Fibroblast of mammary gland (primary cell): ENCODE measurements at regions not wholly inside any gene's neighbourhood (a gene's known extent, or its start where the extent isn't known, plus 50 kb on each side); places are given as distances from the start of the nearest gene placed in this dataset.
A peak's percentile ranks its signal among the peaks of the same experiment; 100 is the strongest.

Experiments
- DNase-seq: peaks from one replicate; pipeline ENCODE4 v3.0.0-alpha.2; 2010; ENCODE audit warnings: low read depth
- H3K4me3 ChIP-seq: 2 replicates; pipeline ENCODE4 v1.5.1; 2011; ENCODE audit warnings: low read depth, mild to moderate bottlenecking, low read length, moderate library complexity; ENCODE audit not compliant: control insufficient read depth
- TF ChIP-seq, protein P1 (sequence below): conservative IDR thresholded peaks from 2 replicates; pipeline ENCODE4 v1.5.1; 2011; ENCODE audit warnings: low read depth, low read length, inconsistent platforms; ENCODE audit not compliant: control insufficient read depth, insufficient read depth

DNA sequence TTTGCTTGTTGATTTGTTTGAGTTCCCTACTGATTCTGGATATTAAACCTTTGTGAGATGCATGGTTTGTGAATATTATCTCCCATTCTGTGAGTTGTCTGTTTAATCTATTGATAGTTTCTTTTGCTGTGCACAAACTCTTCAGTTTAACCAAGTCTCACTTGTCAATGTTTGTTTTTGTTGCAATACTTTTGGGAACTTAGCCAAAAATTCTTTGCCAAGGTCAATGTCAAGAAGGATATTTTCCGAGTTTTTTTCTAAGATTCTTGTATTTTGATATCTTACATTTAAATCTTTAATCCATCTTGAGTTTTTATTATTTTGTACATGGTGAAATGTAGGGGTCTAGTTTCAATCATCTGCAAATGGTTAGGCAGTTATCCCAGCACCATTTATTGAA, 1230.7 kb upstream of the NCAM2 start:
- DNase-seq = no peak
- TF ChIP-seq, protein P1, sequence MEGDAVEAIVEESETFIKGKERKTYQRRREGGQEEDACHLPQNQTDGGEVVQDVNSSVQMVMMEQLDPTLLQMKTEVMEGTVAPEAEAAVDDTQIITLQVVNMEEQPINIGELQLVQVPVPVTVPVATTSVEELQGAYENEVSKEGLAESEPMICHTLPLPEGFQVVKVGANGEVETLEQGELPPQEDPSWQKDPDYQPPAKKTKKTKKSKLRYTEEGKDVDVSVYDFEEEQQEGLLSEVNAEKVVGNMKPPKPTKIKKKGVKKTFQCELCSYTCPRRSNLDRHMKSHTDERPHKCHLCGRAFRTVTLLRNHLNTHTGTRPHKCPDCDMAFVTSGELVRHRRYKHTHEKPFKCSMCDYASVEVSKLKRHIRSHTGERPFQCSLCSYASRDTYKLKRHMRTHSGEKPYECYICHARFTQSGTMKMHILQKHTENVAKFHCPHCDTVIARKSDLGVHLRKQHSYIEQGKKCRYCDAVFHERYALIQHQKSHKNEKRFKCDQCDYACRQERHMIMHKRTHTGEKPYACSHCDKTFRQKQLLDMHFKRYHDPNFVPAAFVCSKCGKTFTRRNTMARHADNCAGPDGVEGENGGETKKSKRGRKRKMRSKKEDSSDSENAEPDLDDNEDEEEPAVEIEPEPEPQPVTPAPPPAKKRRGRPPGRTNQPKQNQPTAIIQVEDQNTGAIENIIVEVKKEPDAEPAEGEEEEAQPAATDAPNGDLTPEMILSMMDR = no peak

DNA sequence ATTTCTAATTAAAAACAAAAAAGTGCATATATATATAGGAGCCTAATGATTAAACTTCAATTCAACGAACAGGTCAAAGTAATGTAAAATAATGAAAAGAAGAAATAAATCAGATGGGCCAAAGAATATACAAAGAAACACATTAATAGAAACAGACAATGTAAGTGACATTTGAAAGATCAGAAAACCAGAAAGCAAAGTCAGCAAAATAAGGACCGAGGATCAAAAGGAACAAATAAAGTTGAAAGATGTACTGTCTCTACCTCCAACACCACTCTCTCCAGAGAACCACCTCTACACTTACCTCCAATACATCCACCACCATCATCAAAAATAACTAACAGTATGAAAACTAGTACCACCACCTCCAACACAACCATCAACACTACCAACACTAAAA, 1226.3 kb upstream of the NCAM2 start:
- H3K4me3 ChIP-seq = no peak overlapping the region
- DNase-seq = no peak
- TF ChIP-seq, protein P1 = no peak

More for the DNA sequence above, 1230.7 kb upstream of the NCAM2 start:
- H3K4me3 ChIP-seq = no peak overlapping the region

DNA sequence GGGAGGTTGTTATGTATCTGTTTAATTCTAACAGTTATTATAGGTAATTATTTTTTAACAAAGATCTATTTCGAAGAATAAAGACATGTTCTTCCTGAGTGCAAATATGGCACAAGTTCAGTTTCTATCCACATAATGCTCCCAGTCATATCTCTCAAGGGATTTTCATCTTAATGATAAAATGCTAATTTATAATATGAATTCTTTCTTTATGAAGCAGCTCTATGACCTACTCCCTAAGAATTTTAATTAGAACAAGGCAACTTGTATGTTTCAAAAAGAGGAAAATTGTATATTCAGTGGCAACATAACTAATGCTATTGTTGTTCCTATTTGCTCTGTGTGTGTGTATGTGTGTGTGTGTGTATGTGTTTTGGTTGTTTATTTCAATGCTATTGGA, 1222.1 kb upstream of the NCAM2 start:
- TF ChIP-seq, protein P1 = no peak
- H3K4me3 ChIP-seq = no peak overlapping the region
- peak; percentile 5 for DNase-seq

DNA sequence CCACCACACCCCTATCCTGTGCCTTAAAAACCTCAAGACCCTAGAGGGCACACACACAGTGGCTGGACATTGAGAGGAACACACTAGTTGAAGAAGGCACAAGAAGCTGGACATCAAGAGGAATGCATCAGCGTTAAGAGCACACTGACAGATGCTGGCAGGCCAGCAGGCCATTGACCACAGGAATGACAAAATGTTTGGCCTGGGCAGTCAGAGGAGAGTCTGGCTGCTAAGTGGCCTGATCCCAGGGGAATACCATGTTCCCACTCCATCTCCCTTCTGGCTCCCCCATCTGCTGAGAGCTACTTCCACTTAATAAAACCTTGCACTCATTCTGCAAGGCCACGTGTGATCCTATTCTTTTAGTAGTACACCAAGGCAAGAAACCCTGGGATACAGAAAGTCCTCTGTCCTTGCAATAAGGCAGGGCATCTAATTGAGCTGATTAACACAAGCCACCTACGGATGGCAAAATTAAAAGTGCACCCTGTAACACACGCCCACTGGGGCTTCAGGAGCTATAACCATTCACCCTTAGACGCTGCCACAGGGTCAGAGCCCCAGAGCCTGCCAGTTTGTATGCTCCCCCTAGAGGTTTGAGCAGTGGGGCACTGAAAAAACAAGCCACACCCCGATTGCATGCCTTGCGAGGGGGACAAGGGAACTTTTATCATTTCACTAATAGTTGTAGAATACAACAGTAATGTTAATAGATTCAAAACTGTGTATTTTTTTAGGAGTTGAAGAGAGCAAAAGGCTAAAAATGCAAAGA, 1216.1 kb upstream of the NCAM2 start:
- TF ChIP-seq, protein P1 = no peak
- peak; percentile 3 for DNase-seq
- no peak overlapping the region for H3K4me3 ChIP-seq

DNA sequence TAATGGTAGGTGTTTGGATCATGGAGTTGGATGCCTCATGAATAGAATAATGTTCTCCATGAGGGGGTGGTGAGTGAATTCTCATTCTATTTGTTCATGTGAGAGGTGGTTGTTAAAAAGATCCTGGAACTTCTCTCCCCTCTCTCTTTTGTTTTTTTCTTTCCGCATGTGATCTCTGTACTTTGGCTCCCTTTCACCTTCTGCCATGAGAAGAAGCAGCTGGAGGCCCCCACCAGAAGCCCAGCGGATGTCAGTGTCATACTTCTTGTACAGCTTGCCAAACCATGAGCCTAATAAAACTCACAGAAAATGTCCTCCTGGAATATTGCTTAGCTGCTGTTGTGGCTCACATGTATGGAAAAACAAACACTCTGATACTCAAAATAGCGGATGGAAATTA, 1212.3 kb upstream of the NCAM2 start:
- H3K4me3 ChIP-seq = no peak overlapping the region
- no peak for DNase-seq
- TF ChIP-seq, protein P1 = no peak

DNA sequence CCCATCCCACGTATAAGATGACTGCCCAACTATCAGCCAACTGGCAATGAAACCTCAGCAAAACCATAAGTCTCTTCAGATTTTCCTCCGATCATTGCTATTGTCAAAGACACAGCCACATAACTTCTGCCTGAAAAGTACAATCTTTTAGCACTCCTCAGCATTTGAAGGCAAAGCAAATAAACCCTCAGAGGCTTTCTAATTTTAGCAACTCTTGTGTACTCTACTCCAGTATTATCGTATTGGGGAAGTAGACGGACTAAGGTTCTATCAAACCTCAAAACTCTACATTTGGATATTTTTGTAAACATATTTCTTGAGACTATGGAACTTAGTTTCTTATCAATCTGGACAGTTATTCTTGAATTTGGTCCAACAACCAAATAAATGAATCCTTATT, 1206.2 kb upstream of the NCAM2 start:
- no peak overlapping the region for H3K4me3 ChIP-seq
- DNase-seq = no peak
- TF ChIP-seq, protein P1 = no peak

DNA sequence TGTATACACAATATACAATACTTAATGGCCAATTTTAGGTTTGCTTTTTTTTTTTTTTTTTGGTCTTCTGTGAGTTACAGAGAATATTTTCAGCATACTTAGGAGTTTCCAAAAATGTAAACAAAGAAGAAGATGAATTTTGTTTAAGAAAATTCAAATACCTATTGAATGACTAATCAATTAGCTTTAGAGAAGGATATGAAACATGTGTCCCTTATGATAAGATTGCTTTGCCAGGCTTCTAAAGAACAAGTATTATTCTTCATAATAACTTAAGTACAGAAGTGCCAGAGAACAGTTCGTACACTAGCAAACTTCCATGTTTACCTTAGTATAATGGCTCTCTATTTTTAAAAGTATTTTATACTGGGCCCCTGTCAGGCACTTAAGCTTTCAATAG, 1191.0 kb upstream of the NCAM2 start:
- peak; percentile 21 for DNase-seq
- TF ChIP-seq, protein P1 = no peak
- no peak overlapping the region for H3K4me3 ChIP-seq
